ENCODE measurements at regions not wholly inside any gene's neighbourhood (a gene's known extent, or its start where the extent isn't known, plus 50 kb on each side); places are given as distances from the start of the nearest gene placed in this dataset.

GRCh38 chr21:32132409-32132808, 146.4 kb downstream of the MIS18A start:
- no peak for DNase-seq

GRCh38 chr21:32131960-32132359, 146.9 kb downstream of the MIS18A start:
- peak; percentile 14 for DNase-seq

- no peak for DNase-seq
Measured at GRCh38 chr21:32131164-32131563, 147.7 kb downstream of the MIS18A start.

GRCh38 chr21:32130031-32130891, 148.6 kb downstream of the MIS18A start:
- DNase-seq: no peak

- no peak for DNase-seq
Measured at GRCh38 chr21:32127081-32127480, 151.8 kb downstream of the MIS18A start.

GRCh38 chr21:32122082-32122481, 156.8 kb downstream of the MIS18A start:
- DNase-seq: no peak

- DNase-seq: no peak
Measured at GRCh38 chr21:32120230-32120629, 158.6 kb downstream of the MIS18A start.

- DNase-seq: no peak
Measured at GRCh38 chr21:32119811-32120210, 159.0 kb downstream of the MIS18A start.

- no peak for DNase-seq
Measured at GRCh38 chr21:32119389-32119788, 159.5 kb downstream of the MIS18A start.

GRCh38 chr21:32114419-32115035, 164.3 kb downstream of the MIS18A start:
- DNase-seq: no peak

- DNase-seq: no peak
Measured at GRCh38 chr21:32113486-32113885, 165.4 kb downstream of the MIS18A start.

GRCh38 chr21:32112195-32112594, 166.7 kb downstream of the MIS18A start:
- DNase-seq: no peak

- no peak for DNase-seq
Measured at GRCh38 chr21:32108566-32108965, 170.3 kb downstream of the MIS18A start.

- DNase-seq: no peak
Measured at GRCh38 chr21:32103361-32103760, 175.5 kb downstream of the MIS18A start.

- peak; percentile 8 for DNase-seq
Measured at GRCh38 chr21:32102426-32102825, 176.4 kb downstream of the MIS18A start.

GRCh38 chr21:32101277-32101676, 177.6 kb downstream of the MIS18A start:
- no peak for DNase-seq

GRCh38 chr21:32100423-32100822, 178.4 kb downstream of the MIS18A start:
- DNase-seq: no peak

GRCh38 chr21:32099812-32100416, 178.9 kb downstream of the MIS18A start:
- DNase-seq: no peak

- DNase-seq: no peak
Measured at GRCh38 chr21:32096411-32096810, 182.4 kb downstream of the MIS18A start.

GRCh38 chr21:32094804-32095203, 184.0 kb downstream of the MIS18A start:
- peak; percentile 14 for DNase-seq

GRCh38 chr21:32093646-32094462, 185.0 kb downstream of the MIS18A start:
- no peak for DNase-seq

- no peak for DNase-seq
Measured at GRCh38 chr21:32090956-32091355, 187.9 kb downstream of the MIS18A start.

- no peak for DNase-seq
Measured at GRCh38 chr21:32089766-32090165, 189.1 kb downstream of the MIS18A start.
